Glutamatergic neuron (in vitro differentiated cells): ENCODE measurements at regions not wholly inside any gene's neighbourhood (a gene's known extent, or its start where the extent isn't known, plus 50 kb on each side); places are given as distances from the start of the nearest gene placed in this dataset.
"Not testable (repeated sequence)": the region's sequence is repeated elsewhere in the genome, so short reads cannot be mapped to it uniquely, and the experiment has no call there.

Experiments used
- DNase-seq: peaks from one replicate; pipeline ENCODE4 v3.0.0; 2022
- H3K27ac Mint-ChIP-seq: one replicate; pipeline ENCODE4 v1.8.0; 2020; ENCODE audit warnings: mild to moderate bottlenecking, mixed read lengths, inconsistent platforms; ENCODE audit not compliant: unreplicated experiment
- H3K27me3 Mint-ChIP-seq: one replicate; pipeline ENCODE4 v1.8.0; 2020; ENCODE audit warnings: mild to moderate bottlenecking, moderate library complexity, mixed read lengths, inconsistent platforms; ENCODE audit not compliant: unreplicated experiment
- H3K36me3 Mint-ChIP-seq: one replicate; pipeline ENCODE4 v1.8.0; 2020; ENCODE audit warnings: mild to moderate bottlenecking, mixed read lengths, inconsistent platforms; ENCODE audit not compliant: unreplicated experiment
- H3K4me1 Mint-ChIP-seq: one replicate; pipeline ENCODE4 v1.8.0; 2020; ENCODE audit warnings: mild to moderate bottlenecking, low read depth, mixed read lengths, inconsistent platforms; ENCODE audit not compliant: unreplicated experiment
- H3K4me3 Mint-ChIP-seq: one replicate; pipeline ENCODE4 v1.8.0; 2020; ENCODE audit warnings: mild to moderate bottlenecking, mixed read lengths, inconsistent platforms; ENCODE audit not compliant: unreplicated experiment
- H3K9me3 Mint-ChIP-seq: one replicate; pipeline ENCODE4 v1.8.0; 2020; ENCODE audit warnings: mild to moderate bottlenecking, moderate library complexity, mixed read lengths, inconsistent platforms; ENCODE audit not compliant: unreplicated experiment
- CTCF ChIP-seq: fragments of 200-600 bp; sonication (generic); IDR thresholded peaks from one replicate; pipeline ENCODE4 v1.5.0; 2021; ENCODE audit not compliant: partially characterized antibody, unreplicated experiment

GRCh38 chr16:26454102-26454501, 612.6 kb upstream of the C16orf82 start:
- no peaks in the 10 kb centered on the region for H3K4me1 Mint-ChIP-seq
- DNase-seq: no peak
- H3K9me3 Mint-ChIP-seq: no peaks in the 10 kb centered on the region
- TF ChIP-seq CTCF: no peak
- H3K36me3 Mint-ChIP-seq: no peaks in the 10 kb centered on the region
- no peak overlapping the region for H3K4me3 Mint-ChIP-seq
- H3K27ac Mint-ChIP-seq: no peak overlapping the region
- no peaks in the 10 kb centered on the region for H3K27me3 Mint-ChIP-seq

GRCh38 chr16:26456074-26456473, 610.7 kb upstream of the C16orf82 start:
- no peak overlapping the region for H3K4me3 Mint-ChIP-seq
- H3K4me1 Mint-ChIP-seq: no peaks in the 10 kb centered on the region
- DNase-seq: no peak
- H3K9me3 Mint-ChIP-seq: no peaks in the 10 kb centered on the region
- TF ChIP-seq CTCF: no peak
- no peaks in the 10 kb centered on the region for H3K27me3 Mint-ChIP-seq
- no peak overlapping the region for H3K27ac Mint-ChIP-seq
- no peaks in the 10 kb centered on the region for H3K36me3 Mint-ChIP-seq

GRCh38 chr16:26457095-26457494, 609.6 kb upstream of the C16orf82 start:
- Mint-ChIP-seq H3K27me3 (no peaks in the 10 kb centered on the region), H3K4me1 (no peaks in the 10 kb centered on the region), H3K27ac (no peak overlapping the region), H3K9me3 (no peaks in the 10 kb centered on the region), H3K4me3 (no peak overlapping the region), H3K36me3 (no peaks in the 10 kb centered on the region)
- no peak for TF ChIP-seq CTCF
- no peak for DNase-seq

GRCh38 chr16:26457882-26458281, 608.8 kb upstream of the C16orf82 start:
- H3K27me3 Mint-ChIP-seq: no peaks in the 10 kb centered on the region
- TF ChIP-seq CTCF: no peak
- H3K36me3 Mint-ChIP-seq: no peaks in the 10 kb centered on the region
- no peaks in the 10 kb centered on the region for H3K4me1 Mint-ChIP-seq
- no peak for DNase-seq
- no peaks in the 10 kb centered on the region for H3K9me3 Mint-ChIP-seq
- no peak overlapping the region for H3K4me3 Mint-ChIP-seq
- H3K27ac Mint-ChIP-seq: no peak overlapping the region

GRCh38 chr16:26464576-26465266, 602.0 kb upstream of the C16orf82 start:
- H3K27me3 Mint-ChIP-seq: no peaks in the 10 kb centered on the region
- H3K4me1 Mint-ChIP-seq: no peaks in the 10 kb centered on the region
- TF ChIP-seq CTCF: no peak
- H3K36me3 Mint-ChIP-seq: no peaks in the 10 kb centered on the region
- H3K4me3 Mint-ChIP-seq: no peak overlapping the region
- no peaks in the 10 kb centered on the region for H3K9me3 Mint-ChIP-seq
- H3K27ac Mint-ChIP-seq: no peak overlapping the region
- no peak for DNase-seq

- not testable (repeated sequence) for DNase-seq, H3K4me3 Mint-ChIP-seq, H3K36me3 Mint-ChIP-seq, H3K27me3 Mint-ChIP-seq, H3K4me1 Mint-ChIP-seq, H3K27ac Mint-ChIP-seq, H3K9me3 Mint-ChIP-seq
Observed at GRCh38 chr16:26474405-26474804, 592.3 kb upstream of the C16orf82 start.
